Endothelial cell of umbilical vein (primary cell): ENCODE measurements at regions not wholly inside any gene's neighbourhood (a gene's known extent, or its start where the extent isn't known, plus 50 kb on each side); places are given as distances from the start of the nearest gene placed in this dataset.

Source experiments
- BruUV-seq: library from RNA; stranded (reverse); fragments of 400-500 nt; replicated peaks from 2 replicates; lab custom pipeline; 2021; lab: Mats Ljungman, UMichigan
- CTCF ChIA-PET: fragments of 300-600, 350-600 bp; sonication (Branson Sonifier 250); formaldehyde crosslinking; loops from one replicate; lab custom pipeline; 2021; ENCODE audit warnings: antibody characterized with exemption, inconsistent platforms; lab: Charles Lee
- POLR2A ChIA-PET: fragments of 300-600, 350-600 bp; sonication (Branson Sonifier 250); formaldehyde crosslinking; loops from one replicate; lab custom pipeline; 2021; ENCODE audit warnings: antibody characterized with exemption, inconsistent platforms; lab: Charles Lee
- DNase-seq: peaks from one replicate; pipeline ENCODE4 v3.0.0-alpha.2; 2011; ENCODE audit warnings: low read depth, low spot score
- FAIRE-seq: peaks from 2 replicates; lab custom pipeline; 2011; peaks lifted over from hg19 to GRCh38; lab: Jason Lieb, UNC
- H2AFZ ChIP-seq: 2 replicates; pipeline ENCODE4 v1.6.0; 2012; ENCODE audit warnings: low read depth, low read length, control low read depth, inconsistent platforms
- H3K27ac ChIP-seq: 2 replicates; pipeline ENCODE4 v1.5.1; 2011; ENCODE audit warnings: low read depth, mild to moderate bottlenecking, control low read depth, low read length, moderate library complexity; ENCODE audit not compliant: insufficient read depth
- H3K27me3 ChIP-seq, 2 experiments: 2 replicates each; pipeline versions ENCODE4 v1.6.0 to v1.6.1; 2011; ENCODE audit warnings: low read length in 2 of 2, mixed read lengths in 1 of 2; ENCODE audit not compliant: control insufficient read depth in 2 of 2, insufficient read depth in 2 of 2
- H3K36me3 ChIP-seq, 2 experiments: 2 replicates in 1 of 2; 3 replicates in 1 of 2; pipeline ENCODE4 v1.5.1; 2011; ENCODE audit warnings: low read length in 2 of 2, mild to moderate bottlenecking in 1 of 2, moderate library complexity in 1 of 2; ENCODE audit not compliant: control insufficient read depth in 2 of 2, insufficient read depth in 2 of 2; ENCODE audit errors: extremely low read depth in 1 of 2
- H3K4me1 ChIP-seq: 3 replicates; pipeline ENCODE4 v1.5.1; 2011; ENCODE audit warnings: mild to moderate bottlenecking, low read length; ENCODE audit not compliant: control insufficient read depth, insufficient read depth; ENCODE audit errors: extremely low read depth
- H3K4me2 ChIP-seq: 2 replicates; pipeline ENCODE4 v1.6.1; 2011; ENCODE audit warnings: low read length, control low read depth, mixed read lengths; ENCODE audit not compliant: insufficient read depth
- H3K4me3 ChIP-seq, 3 experiments: fragments of 200-600 bp in 1 of 3; sonication (generic), shearing (Covaris generic) in 1 of 3; replicated peaks in 1 of 3; 2 replicates each; pipeline ENCODE4 v1.5.1; 2011 to 2016; ENCODE audit warnings: control low read depth in 3 of 3, low read length in 3 of 3, mild to moderate bottlenecking in 2 of 3, inconsistent platforms in 1 of 3, low read depth in 1 of 3, moderate library complexity in 1 of 3; ENCODE audit not compliant: insufficient read depth in 1 of 3
- H3K79me2 ChIP-seq: 2 replicates; pipeline ENCODE4 v1.6.0; 2012; ENCODE audit warnings: low read length, inconsistent platforms; ENCODE audit not compliant: control insufficient read depth, insufficient read depth
- H3K9ac ChIP-seq: replicated peaks from 2 replicates; pipeline ENCODE3; 2011; ENCODE audit warnings: low read length, control low read depth; ENCODE audit not compliant: insufficient read depth; ENCODE audit errors: extremely low read depth
- H3K9me1 ChIP-seq: replicated peaks from 3 replicates; pipeline ENCODE4 v1.6.0; 2011; ENCODE audit warnings: mild to moderate bottlenecking, low read length; ENCODE audit not compliant: control insufficient read depth, insufficient read depth; ENCODE audit errors: extremely low read depth
- H3K9me3 ChIP-seq: replicated peaks from 2 replicates; pipeline ENCODE4 v1.5.1; 2012; ENCODE audit warnings: low read length, inconsistent platforms; ENCODE audit not compliant: control insufficient read depth, insufficient read depth
- H4K20me1 ChIP-seq: replicated peaks from 2 replicates; pipeline ENCODE3; 2011; ENCODE audit warnings: mild to moderate bottlenecking, low read length; ENCODE audit not compliant: control insufficient read depth, insufficient read depth; ENCODE audit errors: extremely low read depth
- CTCF ChIP-seq, 2 donors: IDR thresholded peaks; 1 replicate in 1 of 2; 2 replicates in 1 of 2; pipeline ENCODE4 v1.5.1; 2011; ENCODE audit warnings: low read length in 2 of 2, mild to moderate bottlenecking in 2 of 2, moderate library complexity in 2 of 2, control low read depth in 1 of 2, inconsistent platforms in 1 of 2, low read depth in 1 of 2; ENCODE audit not compliant: insufficient read depth in 1 of 2; ENCODE audit errors: extremely low read depth in 1 of 2
- EZH2 ChIP-seq: IDR thresholded peaks from 2 replicates; pipeline ENCODE4 v1.6.1; 2012; ENCODE audit warnings: borderline replicate concordance, low read depth, mild to moderate bottlenecking, moderate library complexity, low read length, inconsistent platforms; ENCODE audit not compliant: severe bottlenecking
- FOS ChIP-seq: IDR thresholded peaks from 2 replicates; pipeline ENCODE4 v1.6.1; 2011; ENCODE audit warnings: mild to moderate bottlenecking, low read length, moderate library complexity, borderline replicate concordance; ENCODE audit not compliant: insufficient read depth
- GATA2 ChIP-seq: IDR thresholded peaks from 2 replicates; pipeline ENCODE4 v1.7.0; 2011; ENCODE audit warnings: low read depth, mild to moderate bottlenecking, moderate library complexity, mixed read lengths, low read length; ENCODE audit not compliant: insufficient read length, insufficient read depth
- JUN ChIP-seq: IDR thresholded peaks from 2 replicates; pipeline ENCODE4 v1.6.1; 2011; ENCODE audit warnings: borderline replicate concordance, low read depth; ENCODE audit not compliant: insufficient read length, insufficient read depth
- MAX ChIP-seq: IDR thresholded peaks from 2 replicates; pipeline ENCODE4 v1.6.1; 2011; ENCODE audit not compliant: insufficient read depth, insufficient read length
- MYC ChIP-seq: IDR thresholded peaks from one replicate; pipeline ENCODE4 v1.6.1; 2011; ENCODE audit warnings: mild to moderate bottlenecking, low read depth, low read length
- POLR2A ChIP-seq: IDR thresholded peaks from 2 replicates; pipeline ENCODE4 v1.6.1; 2012; ENCODE audit warnings: low read depth, mild to moderate bottlenecking, control low read depth, low read length
- POLR2AphosphoS5 ChIP-seq: IDR thresholded peaks from 2 replicates; pipeline ENCODE4 v1.6.1; 2012; ENCODE audit warnings: low read depth, mild to moderate bottlenecking, control low read depth, low read length, moderate library complexity; ENCODE audit not compliant: insufficient read depth
- dilution Hi-C: fragments of 300-500 bp; cut with MboI; formaldehyde crosslinking; loops from one replicate; pipeline ENCODE4 v1.15.0; 2019; ENCODE audit warnings: low sequenced_read_pairs; ENCODE audit not compliant: extremely low pct_ligation_motif_present
- intact Hi-C: fragments of 100-400 bp; cut with micrococcal nuclease; formaldehyde crosslinking; loops from one replicate; pipeline ENCODE4 v1.10.0; 2022

- H3K4me2 ChIP-seq: no peak overlapping the region
- H3K4me1 ChIP-seq: no peaks in the 10 kb centered on the region
- no peak overlapping the region for H2AFZ ChIP-seq
- no peaks in the 10 kb centered on the region for H3K36me3 ChIP-seq
- H3K27ac ChIP-seq: no peak overlapping the region
- H3K79me2 ChIP-seq: no peaks in the 10 kb centered on the region
- intact Hi-C loops (no loop called here), dilution Hi-C loops (no loop called here)
- no TSS peak for BruUV-seq
- no peak overlapping the region for H3K4me3 ChIP-seq
- no peak for TF ChIP-seq MYC
- TF ChIP-seq POLR2A: no peak
- TF ChIP-seq FOS: no peak
- TF ChIP-seq CTCF (IDR thresholded peaks at IDR 0.05; ENCODE audit: extremely low read depth in 1 of 2, insufficient read depth in 1 of 2, low read depth in 1 of 2, low read length in 2 of 2): no peak
- TF ChIP-seq JUN: no peak
- no peak for TF ChIP-seq EZH2
- TF ChIP-seq GATA2: no peak
- no peak for TF ChIP-seq MAX
- no peak for TF ChIP-seq POLR2AphosphoS5
- H3K9me1 ChIP-seq: no peaks in the 10 kb centered on the region
- ChIA-PET POLR2A (no interaction called here), CTCF (no interaction called here)
- peak; percentile 8 for DNase-seq
- no peaks in the 10 kb centered on the region for H3K27me3 ChIP-seq
- no peaks in the 10 kb centered on the region for H3K9me3 ChIP-seq
- H3K9ac ChIP-seq: no peak overlapping the region
- no peaks in the 10 kb centered on the region for H4K20me1 ChIP-seq
- FAIRE-seq: no peak
Measured at GRCh38 chr2:146741260-146741659, 1103.6 kb upstream of the ACVR2A start.
